Stimulated activated CD4-positive, alpha-beta T cell treated with anti-CD3 and anti-CD28 coated beads, Interleukin-2, amount 100 ng/mL, for 24 hours (primary cell): ENCODE measurements at regions not wholly inside any gene's neighbourhood (a gene's known extent, or its start where the extent isn't known, plus 50 kb on each side); places are given as distances from the start of the nearest gene placed in this dataset.
A peak's percentile ranks its signal among the peaks of the same experiment; 100 is the strongest.

ENCODE experiments used
- DNase-seq, 2 donors: peaks; one replicate each; pipeline ENCODE4 v3.0.0-alpha.2; 2020

DNA sequence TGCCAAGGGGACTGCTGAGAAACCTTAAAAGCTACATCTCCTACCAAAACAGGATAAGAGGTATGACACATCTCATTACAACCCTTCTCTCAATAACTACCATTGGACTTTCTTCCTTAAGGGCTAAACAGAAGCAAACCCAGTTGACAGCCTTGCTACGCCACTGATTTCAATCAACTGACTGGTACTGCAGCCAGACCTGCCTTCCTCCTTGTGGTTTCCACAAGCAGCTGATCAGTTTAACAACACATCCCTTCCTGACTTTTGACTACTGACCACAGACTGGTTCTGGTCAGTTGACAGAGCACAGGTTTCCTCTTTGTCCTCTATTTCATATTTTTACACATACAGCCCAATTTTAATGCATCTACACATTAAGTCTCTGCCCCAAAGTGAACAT lies 108.8 kb downstream of the ADAMTS1 start:
- DNase-seq = no peak

DNA sequence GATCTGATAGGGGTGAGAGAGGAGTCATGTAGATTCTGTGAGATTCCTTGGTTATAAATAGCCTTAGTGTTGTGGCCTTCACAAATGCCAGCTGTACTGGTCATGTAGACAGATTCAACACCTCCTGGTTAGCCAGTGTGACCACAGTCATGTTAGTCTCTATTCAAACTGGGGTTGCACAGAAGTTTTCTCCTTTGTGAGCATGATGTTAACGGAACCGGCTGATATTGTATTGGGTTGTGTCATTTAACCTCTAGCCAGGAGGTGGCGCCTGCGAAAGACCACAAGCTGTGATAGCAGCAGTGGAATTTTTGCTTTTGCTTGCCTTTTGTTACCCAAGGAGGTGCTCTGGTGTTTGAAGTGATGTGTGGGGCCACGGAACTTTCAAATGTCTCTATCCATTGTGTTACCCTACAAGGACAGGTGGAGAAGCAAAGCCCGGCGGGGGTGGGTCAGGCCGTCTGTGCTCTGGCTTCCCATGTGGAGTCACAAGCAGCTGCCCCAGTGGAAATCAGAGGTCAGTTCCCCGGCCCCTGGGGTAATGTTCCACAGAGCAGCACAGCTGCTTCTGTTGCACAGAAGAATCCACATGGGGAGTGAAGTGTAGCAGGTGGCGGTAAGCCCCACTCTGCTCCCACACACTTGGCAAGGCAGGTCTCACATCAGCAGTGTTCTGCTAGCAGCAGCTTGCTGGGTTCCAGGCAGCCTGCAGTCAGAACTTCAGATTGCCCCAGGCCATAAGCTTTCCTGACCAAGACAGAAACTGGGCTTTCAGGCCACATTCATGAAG lies 112.6 kb downstream of the ADAMTS1 start:
- DNase-seq = peak; percentile 34 to 43

DNA sequence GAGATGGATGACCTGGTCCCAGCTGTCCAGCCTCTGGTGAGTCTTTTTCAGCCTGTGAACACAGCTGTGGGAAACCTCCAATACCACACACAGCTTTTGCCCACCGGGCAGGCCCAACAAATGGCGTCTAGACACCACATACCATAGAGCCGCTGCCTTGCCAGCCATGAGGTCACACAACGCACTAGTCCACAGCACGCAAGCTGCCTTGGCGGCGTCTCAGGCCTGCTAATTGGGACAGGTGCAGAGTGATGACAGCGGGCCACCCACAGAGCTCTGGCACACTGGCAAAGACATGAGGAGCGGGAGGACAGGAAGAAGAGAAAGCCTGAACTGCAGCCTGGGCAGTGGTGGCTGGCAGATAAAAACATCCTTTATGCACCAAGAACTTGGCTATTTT lies 125.5 kb downstream of the ADAMTS1 start:
- DNase-seq = no peak

DNA sequence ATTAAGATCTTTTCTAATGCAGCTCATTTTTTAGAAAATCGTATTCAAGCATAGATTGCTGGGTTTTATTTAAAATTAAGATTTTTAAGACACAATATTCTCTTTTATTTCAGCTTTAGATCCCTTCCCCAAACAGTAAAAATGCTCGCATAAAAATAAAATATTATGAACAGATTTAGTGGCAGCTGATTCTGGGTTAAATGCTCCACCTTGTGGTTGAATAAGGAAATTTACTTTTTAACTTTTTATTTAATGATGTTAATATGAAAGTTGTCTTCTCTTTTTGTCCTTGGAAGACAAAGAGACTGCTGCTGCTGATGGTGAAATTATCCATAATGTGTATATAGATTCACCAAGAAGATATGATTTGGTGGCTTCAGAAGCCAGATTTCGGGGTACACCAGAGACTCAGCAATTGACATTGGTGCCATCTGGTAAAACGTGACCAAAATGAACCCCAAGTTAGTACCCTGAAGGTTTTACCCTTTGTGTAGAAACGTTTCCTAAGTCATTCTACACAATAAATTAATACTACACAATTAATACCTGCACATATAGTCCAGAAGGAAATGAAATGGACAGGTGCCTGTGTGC lies 128.0 kb downstream of the ADAMTS1 start:
- DNase-seq = no peak

DNA sequence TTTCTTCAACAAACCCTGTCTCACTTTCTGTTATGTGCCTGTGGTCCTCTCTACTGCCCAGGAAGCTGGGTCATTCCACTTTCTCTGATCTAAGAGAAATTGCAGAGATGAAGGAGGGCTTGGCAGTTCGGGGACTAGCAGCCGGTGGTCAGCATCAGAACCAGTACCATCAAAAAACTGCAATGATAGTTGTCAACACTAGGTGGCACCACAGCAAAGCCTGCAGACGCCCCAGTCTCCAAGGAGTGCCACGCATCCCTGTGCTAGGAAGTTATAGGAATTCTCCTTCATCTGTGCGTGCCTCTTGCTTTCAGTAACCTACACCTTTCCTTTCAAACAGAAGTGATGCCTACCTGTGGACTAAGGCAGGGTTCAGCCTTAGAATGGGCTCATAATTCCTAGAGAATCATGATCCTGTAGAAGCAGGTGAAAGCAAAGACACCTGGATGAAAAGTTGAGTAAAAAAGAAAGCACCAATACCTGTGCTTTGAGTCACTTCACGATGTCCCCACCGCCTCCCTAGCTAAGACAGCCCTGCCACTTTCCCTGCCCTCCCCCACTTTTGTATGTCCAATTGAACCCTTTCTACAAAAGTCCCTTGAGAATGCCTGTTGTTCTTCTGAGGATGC lies 129.2 kb downstream of the ADAMTS1 start:
- peak; percentile 13 to 20 for DNase-seq

DNA sequence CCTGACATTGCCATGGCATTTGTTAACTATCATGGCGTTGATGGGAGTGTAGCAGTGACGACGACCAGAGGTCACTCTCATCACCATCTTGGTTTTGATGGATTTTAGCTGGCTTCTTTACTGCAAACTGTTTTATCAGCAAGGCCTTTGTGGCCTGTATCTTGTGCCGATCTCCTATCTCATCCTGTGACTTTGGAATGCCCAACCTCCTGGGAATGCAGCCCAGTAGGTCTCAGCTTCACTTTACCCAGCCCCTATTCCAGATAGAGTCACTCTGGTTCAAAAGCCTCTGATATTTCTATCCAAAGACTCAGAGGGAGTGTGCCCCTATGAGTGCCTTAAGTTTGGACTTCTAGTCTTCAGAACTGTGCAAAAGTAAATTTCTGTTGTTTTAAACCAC lies 130.1 kb downstream of the ADAMTS1 start:
- DNase-seq = no peak

DNA sequence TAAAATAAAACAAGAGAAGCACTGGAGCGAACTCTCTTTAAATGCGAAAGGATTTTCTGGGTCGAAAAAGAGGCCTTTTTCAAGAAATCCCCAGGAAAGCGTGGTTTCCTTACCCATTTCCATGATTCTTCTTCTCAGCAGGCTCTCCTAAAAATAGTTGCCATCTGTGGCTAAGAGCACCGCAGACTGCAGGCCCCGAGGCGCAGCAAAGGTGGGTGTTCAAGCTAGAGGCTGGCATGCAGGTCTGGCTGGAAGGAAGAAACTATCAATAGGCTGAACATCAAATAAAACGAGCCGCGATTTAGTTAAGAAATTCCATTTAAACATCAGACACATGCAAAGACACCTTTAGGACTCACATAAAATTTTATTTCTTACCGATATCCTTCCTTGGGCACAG lies 135.1 kb downstream of the ADAMTS1 start:
- DNase-seq = no peak

DNA sequence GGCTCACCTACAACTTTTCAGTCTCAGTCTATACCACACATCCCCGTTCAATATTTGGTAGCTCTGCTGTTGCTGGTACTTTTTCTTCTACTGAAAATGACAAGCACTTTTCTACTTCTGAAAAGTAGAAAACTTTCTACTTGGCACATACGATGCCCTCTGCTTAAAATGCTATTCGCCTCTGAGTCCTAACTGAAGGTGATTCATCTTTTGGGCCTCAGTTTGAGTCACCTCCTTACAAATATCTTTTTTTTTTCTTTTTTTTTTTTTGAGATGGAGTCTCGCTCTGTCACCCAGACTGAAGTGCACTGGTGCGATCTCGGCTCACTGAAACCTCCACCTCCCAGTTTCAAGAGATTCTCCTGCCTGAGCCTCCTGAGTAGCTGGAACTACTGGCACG lies 136.0 kb upstream of the CYYR1 start:
- DNase-seq = no peak

DNA sequence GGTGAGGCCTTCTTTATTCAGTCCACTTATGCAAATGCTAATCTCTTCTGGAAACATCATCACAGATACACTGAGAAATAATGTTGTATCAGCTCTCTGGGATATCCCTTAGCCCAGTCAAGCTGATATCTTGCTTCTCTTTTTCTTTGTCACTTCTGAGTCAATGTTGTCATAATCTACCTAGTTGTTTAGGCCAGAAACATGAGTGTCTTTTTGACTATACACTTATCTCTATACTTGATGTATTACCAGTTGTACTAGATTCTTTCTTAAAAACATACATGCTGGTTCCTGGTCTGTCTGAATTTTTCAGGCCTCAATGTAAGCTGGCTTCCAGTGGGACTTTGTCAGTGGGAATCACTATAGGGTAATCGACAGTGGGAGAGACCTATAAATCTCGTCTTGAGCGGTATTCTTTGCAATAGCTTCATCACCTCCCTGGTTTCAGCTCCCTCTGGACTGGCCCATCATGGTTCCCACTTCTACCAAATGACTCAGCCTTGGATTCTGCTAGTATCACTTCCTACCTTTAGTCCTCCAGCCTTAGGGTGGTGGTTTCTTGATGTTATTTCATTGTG lies 135.2 kb upstream of the CYYR1 start:
- no peak for DNase-seq

DNA sequence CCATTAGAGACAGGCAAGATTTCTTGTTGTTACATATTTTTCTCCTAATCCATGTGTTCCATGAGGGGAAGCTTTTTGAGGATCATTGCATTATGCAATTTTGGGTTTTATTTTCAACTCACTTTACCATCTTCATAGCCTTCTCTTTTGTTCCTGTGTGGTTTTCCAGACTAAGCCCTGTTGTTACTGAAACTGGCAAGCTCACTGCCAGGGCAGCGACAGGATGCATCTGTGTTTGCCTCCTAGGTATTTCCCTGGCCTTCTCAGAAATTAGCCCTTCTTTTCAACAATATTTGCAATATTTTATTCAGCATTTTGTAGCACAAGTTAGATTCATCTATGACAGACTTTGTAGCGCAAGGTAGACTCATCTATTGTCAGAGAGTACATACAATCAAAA lies 134.2 kb upstream of the CYYR1 start:
- no peak for DNase-seq

DNA sequence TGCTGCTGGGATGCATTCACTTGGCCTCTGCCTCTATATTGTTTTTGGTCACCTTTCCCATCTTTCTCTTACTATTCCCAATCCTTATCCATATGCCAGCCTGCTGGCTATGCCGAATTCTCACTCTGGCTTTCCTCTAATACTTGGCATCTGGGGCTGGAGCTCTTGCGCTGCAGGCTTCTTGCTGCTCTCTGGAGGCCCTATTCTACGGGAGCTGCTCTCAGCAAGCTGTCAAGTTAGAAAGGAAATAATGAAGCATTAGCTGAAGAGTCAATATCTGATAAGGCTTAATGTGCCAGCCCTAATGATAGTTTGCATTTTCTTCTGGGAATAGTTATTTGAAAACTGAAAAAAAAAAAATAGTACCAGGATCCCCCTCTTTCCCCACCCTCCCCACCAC lies 125.3 kb upstream of the CYYR1 start:
- DNase-seq = no peak

DNA sequence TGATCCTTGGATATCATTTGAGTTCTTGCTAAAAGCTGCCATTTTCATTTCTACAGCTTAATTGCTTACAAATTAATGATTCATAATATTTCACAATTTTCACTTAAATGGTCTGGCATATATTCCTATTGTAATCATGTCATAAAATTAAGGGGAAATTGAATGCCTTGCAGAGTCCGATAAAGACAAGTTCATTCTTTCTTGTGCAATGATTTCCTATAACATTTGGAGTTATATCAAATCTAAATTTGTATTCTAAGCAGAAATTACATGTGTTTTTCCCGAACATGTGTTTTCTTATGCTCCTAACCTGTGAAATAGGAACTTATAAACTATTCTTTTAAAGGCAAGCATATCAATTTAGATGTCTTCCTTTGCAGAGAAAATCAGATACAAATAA lies 118.3 kb upstream of the CYYR1 start:
- no peak for DNase-seq

DNA sequence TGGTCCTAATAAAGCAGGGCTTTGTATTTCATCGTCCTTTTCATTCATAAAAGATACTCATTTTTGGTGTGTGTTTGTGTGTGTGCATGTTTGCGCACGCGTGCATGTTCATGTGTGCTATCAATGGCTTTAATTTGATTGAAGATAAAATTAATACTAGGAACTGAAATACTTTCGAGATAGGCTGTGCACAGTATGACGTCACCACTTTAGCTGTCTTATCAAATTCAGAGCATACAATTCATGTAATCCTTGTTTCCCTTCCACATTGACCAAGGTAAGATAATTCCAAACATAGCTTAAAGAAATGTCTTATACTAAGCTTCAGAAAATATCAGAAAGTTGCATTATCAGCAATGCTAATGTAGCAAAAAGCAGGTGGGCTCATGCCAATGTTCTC lies 113.6 kb upstream of the CYYR1 start:
- DNase-seq = no peak

DNA sequence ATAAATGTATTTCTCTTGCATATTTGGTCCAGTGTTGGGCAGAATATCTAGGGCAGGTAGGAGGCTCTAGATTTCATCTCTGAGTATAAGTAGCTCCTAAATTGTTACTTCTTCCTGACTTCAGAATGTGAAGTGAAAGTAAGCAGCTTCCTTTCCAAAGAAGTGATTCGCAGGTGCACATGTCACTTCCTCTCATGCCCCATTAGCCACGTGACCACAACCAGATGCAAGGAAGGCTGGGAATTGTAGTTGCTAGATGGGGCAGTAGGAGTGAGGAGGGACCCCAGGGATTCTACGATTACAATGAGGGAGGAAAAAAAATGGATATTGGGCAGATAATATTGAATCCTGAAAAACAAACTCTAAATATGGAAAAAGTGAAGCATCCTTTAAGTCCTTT lies 113.2 kb upstream of the CYYR1 start:
- DNase-seq = peak; percentile 5 to 20

DNA sequence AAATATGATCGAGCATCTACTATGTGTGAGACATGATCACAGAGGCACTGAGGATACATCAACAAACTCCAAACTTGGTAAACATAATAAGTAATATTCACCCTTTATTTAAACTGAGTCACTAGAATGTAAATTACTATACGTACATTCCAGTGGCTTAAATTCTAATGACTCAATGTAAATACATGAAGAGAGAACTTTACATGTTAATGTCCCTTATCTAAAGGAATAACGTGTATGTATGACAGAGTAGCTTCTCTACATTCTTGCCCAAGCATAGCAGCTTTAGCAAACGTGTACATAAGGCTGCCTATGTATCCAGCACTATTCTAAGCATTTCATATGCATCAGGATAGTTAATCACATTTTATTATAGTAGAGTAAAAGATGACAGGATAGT lies 111.8 kb upstream of the CYYR1 start:
- no peak for DNase-seq

DNA sequence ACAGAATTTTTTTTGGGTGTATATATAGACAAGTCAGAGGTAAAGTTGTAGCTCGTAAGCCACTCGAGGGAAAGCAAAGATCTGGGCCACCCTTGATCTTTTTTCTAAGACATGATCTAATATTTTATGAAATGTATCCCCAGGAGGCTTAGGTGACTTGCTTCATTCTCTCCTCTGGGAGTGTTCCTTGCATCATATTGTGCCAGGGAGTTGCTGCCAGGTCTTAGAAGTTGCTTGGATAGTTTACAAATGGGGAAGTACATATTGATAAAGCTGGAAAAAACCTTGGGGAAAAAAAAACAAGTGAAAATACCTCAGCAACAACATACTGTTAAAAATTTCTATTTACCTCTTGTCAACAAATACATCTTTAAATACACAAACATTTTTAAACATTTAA lies 110.9 kb upstream of the CYYR1 start:
- no peak for DNase-seq

DNA sequence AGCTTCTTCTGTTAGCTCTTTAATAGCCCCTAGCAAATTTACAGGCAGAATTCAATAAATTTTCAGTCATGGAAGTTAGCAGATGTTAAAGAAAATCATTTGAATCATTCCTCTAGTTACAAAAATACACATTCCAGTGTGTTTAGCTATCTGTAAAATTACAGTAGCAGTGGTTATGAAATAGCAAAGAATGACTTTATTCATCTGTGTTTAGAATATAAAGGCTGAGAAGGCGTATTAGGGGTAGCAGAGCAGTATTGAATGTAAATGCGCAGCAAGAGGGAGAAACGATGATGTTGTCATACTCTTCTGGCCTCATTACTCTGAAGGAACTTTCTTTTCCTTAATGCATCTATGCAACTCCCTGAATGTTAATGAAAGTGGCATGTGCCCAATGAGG lies 106.2 kb upstream of the CYYR1 start:
- DNase-seq = no peak

DNA sequence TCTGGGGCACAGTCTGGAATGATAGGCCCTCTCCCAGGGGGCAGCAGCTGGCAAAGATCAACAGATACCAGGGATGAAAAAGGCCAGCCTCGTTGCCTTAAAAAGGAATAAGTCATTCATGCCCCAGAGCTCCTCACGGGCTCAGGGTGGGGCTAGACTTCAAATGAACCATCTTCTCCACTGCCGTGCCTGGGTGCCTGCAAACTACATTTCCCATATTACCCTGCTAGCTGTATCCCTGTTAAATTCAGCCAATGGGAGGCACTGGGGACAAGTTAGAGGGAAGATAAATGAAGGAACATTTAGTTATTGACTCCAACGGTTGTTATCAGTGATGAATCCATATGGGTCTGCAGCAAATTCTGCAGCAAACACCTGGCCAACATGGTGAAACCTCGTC lies 101.2 kb upstream of the CYYR1 start:
- no peak for DNase-seq

DNA sequence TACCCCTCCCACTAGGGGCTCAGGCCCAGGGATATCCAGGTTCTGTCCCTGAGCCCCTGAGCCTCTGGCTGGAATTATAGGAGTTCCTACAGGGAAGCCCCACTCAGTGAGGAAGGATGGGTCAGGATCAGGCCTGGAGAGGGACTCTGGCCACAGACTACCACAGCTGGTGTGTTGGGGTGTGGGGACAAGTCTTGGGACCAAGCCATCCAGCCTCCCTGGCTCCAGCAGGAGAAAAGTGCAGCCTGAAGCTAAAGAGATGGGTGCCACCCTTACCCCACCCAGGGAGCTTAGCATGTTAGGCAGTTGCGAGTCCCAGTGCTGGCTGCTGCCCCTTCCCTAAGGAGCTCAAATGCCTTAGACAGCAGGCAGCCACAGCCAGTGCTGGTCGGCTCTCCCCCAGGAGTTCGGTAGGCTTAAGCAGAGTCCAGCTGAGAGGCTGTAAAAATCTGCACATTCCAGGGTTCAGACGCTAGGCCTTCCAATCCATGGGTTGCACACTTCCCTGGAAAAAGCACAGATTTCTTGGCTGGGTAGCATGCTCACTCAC lies 96.2 kb upstream of the CYYR1 start:
- no peak for DNase-seq

DNA sequence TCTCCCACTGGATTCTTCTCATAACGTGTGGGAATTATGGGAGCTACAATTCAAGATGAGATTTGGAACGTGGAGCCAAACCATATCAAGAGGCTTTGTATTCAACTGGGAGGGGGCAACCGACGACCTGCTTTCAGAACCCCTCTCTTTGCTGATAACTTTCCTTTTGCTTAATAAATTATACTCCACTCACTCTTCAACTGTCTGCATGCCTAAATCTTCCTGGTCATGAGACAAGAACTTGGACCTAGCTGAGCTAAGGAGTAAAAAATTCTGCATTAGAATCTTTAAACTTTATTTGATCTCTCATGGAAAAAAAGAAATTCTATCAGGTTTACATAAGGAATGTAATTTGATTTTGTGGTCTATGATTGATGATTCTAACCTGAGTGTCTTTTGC lies 86.7 kb upstream of the CYYR1 start:
- DNase-seq = no peak

DNA sequence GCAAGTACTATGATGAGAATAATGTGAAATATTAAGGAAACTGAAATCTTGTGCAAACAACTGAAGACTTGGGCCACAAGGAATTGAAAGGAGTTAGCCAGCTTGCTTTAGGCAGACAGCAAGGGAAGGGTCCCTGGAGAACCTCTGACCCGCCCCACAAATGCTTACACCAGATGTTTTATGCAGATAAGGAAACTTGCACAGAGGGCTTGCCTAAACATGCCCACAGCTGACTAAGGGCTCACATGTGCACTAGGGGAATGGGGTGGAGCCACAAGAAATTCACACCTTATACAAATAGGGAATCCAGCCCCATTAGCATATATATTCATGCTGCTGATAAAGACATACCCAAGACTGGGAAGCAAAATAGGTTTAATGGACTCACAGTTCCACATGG lies 86.1 kb upstream of the CYYR1 start:
- DNase-seq = no peak

DNA sequence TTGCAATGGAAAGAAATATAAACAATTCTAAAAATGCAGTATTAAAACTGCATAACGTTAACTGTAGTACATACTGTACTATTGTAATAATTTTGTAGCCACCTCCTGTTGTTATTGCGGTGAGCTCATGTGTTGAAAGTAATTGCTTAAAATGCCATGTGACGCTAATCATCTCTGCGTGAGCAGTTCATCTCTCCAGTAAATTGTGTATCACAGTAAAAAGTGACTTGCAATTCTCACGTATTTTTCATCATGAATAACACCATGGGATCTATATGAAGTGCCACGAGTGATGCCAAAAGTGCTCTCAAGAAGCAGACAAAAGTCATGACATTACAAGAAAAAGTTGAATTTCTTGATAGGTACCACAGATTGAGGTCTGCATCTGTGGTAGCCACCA lies 82.4 kb upstream of the CYYR1 start:
- no peak for DNase-seq

DNA sequence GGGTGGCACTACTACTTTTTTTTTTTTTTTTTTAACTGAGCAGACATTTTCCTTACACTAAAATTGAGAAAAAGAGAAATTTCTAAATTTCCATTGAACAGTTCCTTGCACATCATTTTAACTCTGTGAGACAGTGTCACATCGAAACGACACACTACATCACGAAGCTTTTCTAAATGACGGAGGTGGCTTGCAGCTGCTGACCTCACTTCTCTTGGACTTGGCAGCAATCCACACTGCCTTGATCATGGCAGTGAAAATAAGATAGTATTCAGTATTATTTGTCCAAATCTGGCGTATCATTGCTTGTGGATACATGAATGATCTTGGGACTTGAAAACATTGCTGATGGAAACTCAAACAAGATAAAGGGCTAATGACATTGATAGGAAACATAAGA lies 80.3 kb upstream of the CYYR1 start:
- no peak for DNase-seq

DNA sequence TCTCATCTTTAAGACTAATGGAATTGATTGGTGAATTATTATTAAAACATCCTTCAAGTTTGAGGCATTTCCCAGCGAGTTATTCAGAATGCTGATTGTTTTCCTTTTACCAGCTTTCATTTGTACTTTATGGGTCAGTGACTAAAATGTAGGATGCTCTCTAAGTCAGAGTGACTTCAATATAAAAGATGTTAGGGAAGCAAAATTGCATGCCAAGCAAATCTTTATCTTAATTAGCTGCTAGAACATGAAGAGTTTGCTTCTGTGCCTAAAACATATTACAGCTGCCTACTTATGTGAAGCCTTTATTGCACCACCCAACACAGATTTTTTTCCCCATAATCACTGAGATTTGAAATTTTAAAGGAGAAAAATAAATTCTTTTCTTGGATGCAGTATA lies 79.8 kb upstream of the CYYR1 start:
- no peak for DNase-seq
